ENCODE measurements at regions not wholly inside any gene's neighbourhood (a gene's known extent, or its start where the extent isn't known, plus 50 kb on each side); places are given as distances from the start of the nearest gene placed in this dataset.

DNA sequence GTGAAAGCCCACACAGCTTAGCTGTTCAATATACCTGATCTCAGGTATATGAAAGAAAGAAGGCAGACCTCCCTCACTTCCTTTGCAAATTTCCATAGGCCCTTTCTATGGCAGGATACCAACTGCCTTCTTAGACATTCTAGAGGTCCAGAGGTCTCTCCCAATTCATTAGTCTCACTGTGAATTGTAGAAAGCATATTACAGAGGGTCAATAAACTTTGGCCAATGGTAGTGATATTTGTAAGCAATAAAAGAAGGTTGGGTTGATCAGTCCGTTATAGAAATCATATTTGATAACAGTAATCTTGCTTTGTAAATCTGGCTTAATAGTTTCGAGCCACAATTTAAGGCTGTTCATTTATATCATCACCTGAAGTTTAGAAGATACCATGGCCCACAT, 50.7 kb upstream of the ATP8B1 start:
- H4K8ac ChIP-seq (ENCODE audit: low read depth, low read length) = no peak overlapping the region
- H3K4me1 ChIP-seq (ENCODE audit: control insufficient read depth in 1 of 2, insufficient read depth in 2 of 2, low read length in 2 of 2) = no peaks in the 10 kb centered on the region
- no peak overlapping the region for H3K18ac ChIP-seq (ENCODE audit: low read length)
- H2AFZ ChIP-seq (ENCODE audit: insufficient read depth, low read length, poor library complexity) = no peak overlapping the region
- no CpG with 5 or more reads among the region's 2 CpGs for WGBS (ENCODE audit: extremely low coverage, insufficient coverage, insufficient read length)
- no peak overlapping the region for H3K27ac ChIP-seq (ENCODE audit: low read depth, low read length)
- H3K79me1 ChIP-seq (ENCODE audit: low read length) = no peaks in the 10 kb centered on the region
- H4K12ac ChIP-seq (ENCODE audit: low read depth, low read length) = no peak overlapping the region
- no peak overlapping the region for H3K4me3 ChIP-seq (ENCODE audit: low read depth, low read length)
- H3K4me2 ChIP-seq (ENCODE audit: low read length) = no peak overlapping the region
- H3K14ac ChIP-seq (ENCODE audit: low read length) = no peak overlapping the region
- H2AK5ac ChIP-seq (ENCODE audit: low read length) = no peak overlapping the region
- H3K4ac ChIP-seq (ENCODE audit: low read depth, low read length) = no peak overlapping the region
- no peaks in the 10 kb centered on the region for H3K27me3 ChIP-seq (ENCODE audit: insufficient read depth, low read length)
- H4K91ac ChIP-seq (ENCODE audit: low read depth, low read length) = no peak overlapping the region
- no peak overlapping the region for H2BK5ac ChIP-seq (ENCODE audit: low read depth, low read length, poor library complexity)
- no peaks in the 10 kb centered on the region for H3K36me3 ChIP-seq (ENCODE audit: control insufficient read depth in 1 of 2, insufficient read depth in 2 of 2, low read length in 2 of 2)
- DNase-seq = no peak
- no peaks in the 10 kb centered on the region for H3K79me2 ChIP-seq (ENCODE audit: control insufficient read depth, insufficient read depth, low read length, poor library complexity)
- H3K23ac ChIP-seq (ENCODE audit: low read length) = no peak overlapping the region
- no peak overlapping the region for H2BK120ac ChIP-seq (ENCODE audit: insufficient read depth, low read length, poor library complexity)
- H2BK12ac ChIP-seq (ENCODE audit: low read length) = no peak overlapping the region
- no peak overlapping the region for H3K9ac ChIP-seq (ENCODE audit: low read length)
- no peaks in the 10 kb centered on the region for H3K9me3 ChIP-seq (ENCODE audit: insufficient read depth, low read depth, low read length)

DNA sequence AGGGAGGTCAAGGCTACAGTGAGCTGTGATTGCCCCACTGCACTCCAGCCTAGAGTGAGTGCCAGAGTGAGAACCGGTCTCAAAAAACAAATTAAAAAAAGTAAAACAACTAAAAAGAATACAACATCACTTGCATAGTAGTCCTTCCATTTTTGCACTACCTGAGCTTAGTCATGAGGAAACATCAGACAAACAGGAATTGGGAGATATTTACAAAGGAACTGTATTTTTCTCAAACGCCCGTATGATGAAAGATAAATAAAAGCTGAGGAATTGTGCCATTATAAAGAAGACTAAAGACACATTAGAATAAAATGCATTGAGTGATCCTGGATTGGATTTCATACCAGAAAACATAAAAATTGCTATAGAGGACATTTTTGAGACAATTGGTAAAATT, 50.0 kb upstream of the ATP8B1 start:
- no peaks in the 10 kb centered on the region for H3K9me3 ChIP-seq (ENCODE audit: insufficient read depth, low read depth, low read length)
- no peak overlapping the region for H2AK5ac ChIP-seq (ENCODE audit: low read length)
- no peaks in the 10 kb centered on the region for H3K79me2 ChIP-seq (ENCODE audit: control insufficient read depth, insufficient read depth, low read length, poor library complexity)
- H3K4me3 ChIP-seq (ENCODE audit: low read depth, low read length) = no peak overlapping the region
- no peak overlapping the region for H3K27ac ChIP-seq (ENCODE audit: low read depth, low read length)
- no CpG with 5 or more reads among the region's 3 CpGs for WGBS (ENCODE audit: extremely low coverage, insufficient coverage, insufficient read length)
- H3K36me3 ChIP-seq (ENCODE audit: control insufficient read depth in 1 of 2, insufficient read depth in 2 of 2, low read length in 2 of 2) = no peaks in the 10 kb centered on the region
- no peak overlapping the region for H3K4me2 ChIP-seq (ENCODE audit: low read length)
- H3K4ac ChIP-seq (ENCODE audit: low read depth, low read length) = no peak overlapping the region
- H2BK5ac ChIP-seq (ENCODE audit: low read depth, low read length, poor library complexity) = no peak overlapping the region
- H2AFZ ChIP-seq (ENCODE audit: insufficient read depth, low read length, poor library complexity) = no peak overlapping the region
- H4K12ac ChIP-seq (ENCODE audit: low read depth, low read length) = no peak overlapping the region
- DNase-seq = peak in 1 of 2 donors; percentile 70
- H3K4me1 ChIP-seq (ENCODE audit: control insufficient read depth in 1 of 2, insufficient read depth in 2 of 2, low read length in 2 of 2) = no peaks in the 10 kb centered on the region
- no peaks in the 10 kb centered on the region for H3K27me3 ChIP-seq (ENCODE audit: insufficient read depth, low read length)
- H4K91ac ChIP-seq (ENCODE audit: low read depth, low read length) = no peak overlapping the region
- H3K23ac ChIP-seq (ENCODE audit: low read length) = no peak overlapping the region
- H3K18ac ChIP-seq (ENCODE audit: low read length) = no peak overlapping the region
- no peak overlapping the region for H2BK120ac ChIP-seq (ENCODE audit: insufficient read depth, low read length, poor library complexity)
- no peak overlapping the region for H4K8ac ChIP-seq (ENCODE audit: low read depth, low read length)
- no peak overlapping the region for H2BK12ac ChIP-seq (ENCODE audit: low read length)
- no peak overlapping the region for H3K14ac ChIP-seq (ENCODE audit: low read length)
- H3K79me1 ChIP-seq (ENCODE audit: low read length) = no peaks in the 10 kb centered on the region
- H3K9ac ChIP-seq (ENCODE audit: low read length) = no peak overlapping the region
